ENCODE measurements at regions not wholly inside any gene's neighbourhood (a gene's known extent, or its start where the extent isn't known, plus 50 kb on each side); places are given as distances from the start of the nearest gene placed in this dataset.

GRCh38 chr5:130714200-130714599 lies 450.9 kb downstream of the HINT1 start:
- no peak for TF ChIP-seq CTCF (IDR thresholded peaks at IDR 0.05; ENCODE audit: insufficient read depth, low read depth, low read length, missing control alignments)
- no peak for DNase-seq (ENCODE audit: low read depth)
- H3K4me3 ChIP-seq (ENCODE audit: low read length): no peak overlapping the region

GRCh38 chr5:130712324-130712723 lies 452.7 kb downstream of the HINT1 start:
- TF ChIP-seq CTCF (IDR thresholded peaks at IDR 0.05; ENCODE audit: insufficient read depth, low read depth, low read length, missing control alignments): no peak
- DNase-seq (ENCODE audit: low read depth): no peak
- no peak overlapping the region for H3K4me3 ChIP-seq (ENCODE audit: low read length)

DNA sequence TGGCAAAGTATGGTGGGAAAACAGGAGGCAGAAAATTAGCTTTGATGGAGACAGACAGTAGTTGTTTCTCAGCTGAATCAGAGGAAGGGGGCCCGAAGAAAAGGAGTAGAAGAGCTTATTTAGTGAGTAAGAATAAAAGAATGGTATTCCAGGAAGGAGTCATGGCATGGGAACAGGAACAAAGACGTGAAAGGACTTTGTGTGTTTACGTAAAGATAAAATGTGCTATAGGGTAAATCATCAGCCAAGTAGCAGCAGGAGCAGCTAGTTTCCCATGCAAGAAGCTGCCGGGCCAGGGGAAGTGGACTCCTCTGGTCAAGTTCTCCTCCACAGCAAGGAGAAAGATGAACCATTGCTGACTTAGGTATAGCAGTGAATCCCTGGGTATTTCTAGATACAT lies 454.5 kb downstream of the HINT1 start:
- no peak overlapping the region for H3K4me3 ChIP-seq (ENCODE audit: low read length)
- peak; percentile 67 for DNase-seq (ENCODE audit: low read depth)
- TF ChIP-seq CTCF (IDR thresholded peaks at IDR 0.05; ENCODE audit: insufficient read depth, low read depth, low read length, missing control alignments): no peak

DNA sequence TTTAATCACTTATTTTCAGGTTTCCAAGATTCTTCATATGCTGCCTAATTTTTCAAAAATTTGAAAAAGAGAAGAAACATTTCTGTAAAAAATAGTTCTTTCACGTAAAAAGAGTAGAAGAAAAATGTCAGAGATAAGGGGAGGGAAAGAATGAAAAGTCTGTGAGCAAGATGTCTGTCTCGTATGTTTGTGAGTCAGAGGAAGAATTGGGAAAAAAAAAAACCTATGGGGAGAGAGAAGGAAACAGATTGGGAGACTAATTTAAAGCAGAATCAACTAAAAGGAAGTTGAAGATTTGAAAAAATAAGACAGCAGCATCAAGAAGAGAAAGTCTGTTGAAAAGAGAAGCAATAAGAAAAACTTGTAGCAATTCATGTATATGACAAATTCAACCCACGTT lies 456.3 kb downstream of the HINT1 start:
- DNase-seq (ENCODE audit: low read depth): no peak
- H3K4me3 ChIP-seq (ENCODE audit: low read length): no peak overlapping the region
- TF ChIP-seq CTCF (IDR thresholded peaks at IDR 0.05; ENCODE audit: insufficient read depth, low read depth, low read length, missing control alignments): no peak

DNA sequence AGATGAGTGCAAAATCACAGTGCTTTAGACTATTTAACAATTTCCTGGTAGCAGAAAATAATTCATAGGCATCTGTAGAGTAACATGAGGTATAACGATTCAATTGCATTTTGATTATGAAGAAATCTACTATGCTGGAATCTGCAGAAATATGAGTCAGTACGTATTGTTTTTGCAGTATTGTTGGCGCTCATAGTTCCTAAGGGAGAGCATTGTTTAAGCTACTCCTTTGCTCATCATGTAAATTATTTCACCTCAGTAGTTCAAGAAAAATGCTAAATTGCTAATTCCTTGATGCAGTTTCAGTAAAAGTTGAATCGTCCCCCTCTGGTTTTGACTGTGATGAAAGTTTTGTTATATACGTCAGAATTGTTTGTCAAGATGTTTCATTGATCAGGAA lies 458.4 kb downstream of the HINT1 start:
- H3K4me3 ChIP-seq (ENCODE audit: low read length): no peak overlapping the region
- TF ChIP-seq CTCF (IDR thresholded peaks at IDR 0.05; ENCODE audit: insufficient read depth, low read depth, low read length, missing control alignments): no peak
- DNase-seq (ENCODE audit: low read depth): no peak

DNA sequence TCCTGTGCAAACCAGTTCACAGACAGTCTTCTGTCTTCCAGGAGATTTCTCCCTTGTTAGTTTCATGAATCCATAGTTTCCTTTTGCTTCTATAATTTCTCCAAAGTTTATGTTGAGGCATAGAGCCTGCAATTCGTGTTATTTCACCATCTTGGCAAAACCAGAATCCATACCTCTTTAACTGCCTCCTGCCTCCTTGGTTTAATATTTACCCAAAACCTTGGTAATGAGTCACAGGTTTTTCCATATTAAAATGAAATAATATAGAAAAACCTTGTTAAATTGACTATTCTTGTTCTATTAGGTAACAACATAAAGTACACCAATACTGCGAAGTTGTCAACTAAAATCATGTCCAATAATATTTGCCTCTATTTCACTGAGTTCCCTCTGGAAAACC lies 459.7 kb downstream of the HINT1 start:
- no peak for DNase-seq (ENCODE audit: low read depth)
- TF ChIP-seq CTCF (IDR thresholded peaks at IDR 0.05; ENCODE audit: insufficient read depth, low read depth, low read length, missing control alignments): no peak

GRCh38 chr5:130693509-130693908 lies 471.5 kb downstream of the HINT1 start:
- DNase-seq (ENCODE audit: low read depth): no peak
- H3K4me3 ChIP-seq (ENCODE audit: low read length): no peak overlapping the region
- TF ChIP-seq CTCF (IDR thresholded peaks at IDR 0.05; ENCODE audit: insufficient read depth, low read depth, low read length, missing control alignments): no peak

More for the DNA sequence above, 459.7 kb downstream of the HINT1 start:
- no peak overlapping the region for H3K4me3 ChIP-seq (ENCODE audit: low read length)

All from epithelial cell of esophagus (primary cell).